HUES6 (cell line): ENCODE measurements at regions not wholly inside any gene's neighbourhood (a gene's known extent, or its start where the extent isn't known, plus 50 kb on each side); places are given as distances from the start of the nearest gene placed in this dataset.

ENCODE experiments used
- H3K27ac ChIP-seq: 2 replicates; pipeline ENCODE4 v1.7.0; 2013; ENCODE audit warnings: low read depth, mild to moderate bottlenecking, low read length, inconsistent platforms
- H3K27me3 ChIP-seq: 2 replicates; pipeline ENCODE4 v1.6.1; 2013; ENCODE audit warnings: low read length; ENCODE audit not compliant: control insufficient read depth, insufficient read depth
- H3K36me3 ChIP-seq: 2 replicates; pipeline ENCODE4 v1.6.1; 2013; ENCODE audit warnings: low read length; ENCODE audit not compliant: control insufficient read depth, insufficient read depth
- H3K4me1 ChIP-seq: 2 replicates; pipeline ENCODE4 v1.6.1; 2013; ENCODE audit warnings: low read length; ENCODE audit not compliant: control insufficient read depth, insufficient read depth
- H3K4me3 ChIP-seq: 2 replicates; pipeline ENCODE4 v1.5.1; 2013; ENCODE audit warnings: low read depth, low read length
- H3K9ac ChIP-seq: one replicate; pipeline ENCODE4 v1.6.1; 2013; ENCODE audit warnings: mild to moderate bottlenecking, low read length
- H3K9me3 ChIP-seq: 2 replicates; pipeline ENCODE4 v1.6.1; 2013; ENCODE audit warnings: low read depth, low read length; ENCODE audit not compliant: control insufficient read depth, insufficient read depth

DNA sequence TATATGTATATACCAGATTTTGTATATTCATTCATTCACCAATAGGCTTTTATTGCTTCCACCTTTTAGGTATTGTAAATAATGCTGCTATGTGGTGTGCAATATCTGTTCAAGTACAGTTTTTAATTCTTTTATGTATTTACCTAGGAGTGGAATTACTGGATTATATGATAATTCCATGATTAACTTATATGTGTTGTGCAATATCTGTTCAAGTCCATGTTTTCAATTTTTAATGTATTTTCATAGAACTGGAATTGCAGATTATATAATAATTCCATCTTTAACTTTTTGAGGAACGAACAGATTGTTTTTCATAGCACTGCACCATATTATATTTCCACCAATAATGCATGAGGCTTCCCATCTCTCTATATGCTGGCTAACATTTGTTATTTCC is 50.6 kb upstream of the L3MBTL4 start:
- Histone ChIP-seq H3K36me3 (no peaks in the 10 kb centered on the region), H3K4me3 (no peak overlapping the region), H3K4me1 (no peaks in the 10 kb centered on the region), H3K9me3 (0 out of 2 replicates have a peak, but pooled peaks cover 2% of the 10 kb centered on the region), H3K27ac (no peak overlapping the region), H3K27me3 (no peaks in the 10 kb centered on the region), H3K9ac (no peak overlapping the region)

DNA sequence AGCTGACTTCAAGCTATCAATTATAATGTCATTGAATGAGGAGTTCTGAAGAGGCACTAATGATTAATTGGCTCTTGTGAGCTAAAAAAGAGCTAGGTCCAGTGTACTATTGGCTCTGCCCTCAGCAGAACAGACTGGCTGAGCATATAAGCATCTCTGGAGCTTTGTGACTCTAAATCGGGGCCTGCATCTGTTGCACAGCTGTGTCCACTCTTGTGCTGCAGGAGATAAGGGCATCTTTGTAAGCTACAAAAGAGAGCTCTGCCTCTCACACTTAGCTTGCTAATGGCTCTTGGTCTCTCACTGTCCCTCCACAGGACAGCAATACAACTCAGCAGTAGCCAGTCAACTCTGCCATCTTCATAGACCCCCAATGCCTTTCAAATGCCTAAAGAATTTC is 61.5 kb upstream of the L3MBTL4 start:
- Histone ChIP-seq H3K9ac (no peak overlapping the region), H3K9me3 (no peaks in the 10 kb centered on the region), H3K27ac (no peak overlapping the region), H3K27me3 (no peaks in the 10 kb centered on the region), H3K36me3 (no peaks in the 10 kb centered on the region), H3K4me3 (no peak overlapping the region), H3K4me1 (no peaks in the 10 kb centered on the region)

DNA sequence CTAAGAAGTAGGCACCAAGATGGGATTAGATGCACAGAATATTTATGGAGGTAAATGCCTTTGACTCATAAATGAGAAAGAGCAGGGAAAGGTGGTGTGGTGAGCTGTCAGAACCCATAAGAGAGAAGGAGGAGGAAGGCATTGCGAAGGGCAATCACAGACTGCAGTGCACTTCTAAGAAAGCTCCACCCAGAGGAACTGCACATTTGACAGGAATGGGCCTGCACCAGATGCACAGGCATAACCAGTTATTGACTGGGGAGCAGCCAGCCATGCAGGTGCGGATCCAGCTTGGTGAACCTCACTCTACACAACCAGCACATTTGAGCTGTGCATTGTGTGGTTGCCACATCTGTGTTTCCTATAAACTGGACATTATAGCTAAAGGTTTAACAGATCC is 62.2 kb upstream of the L3MBTL4 start:
- no peaks in the 10 kb centered on the region for H3K9me3 ChIP-seq
- no peak overlapping the region for H3K27ac ChIP-seq
- no peaks in the 10 kb centered on the region for H3K27me3 ChIP-seq
- H3K4me3 ChIP-seq, result no peak overlapping the region
- no peaks in the 10 kb centered on the region for H3K36me3 ChIP-seq
- H3K9ac ChIP-seq, result no peak overlapping the region
- H3K4me1 ChIP-seq, result no peaks in the 10 kb centered on the region

DNA sequence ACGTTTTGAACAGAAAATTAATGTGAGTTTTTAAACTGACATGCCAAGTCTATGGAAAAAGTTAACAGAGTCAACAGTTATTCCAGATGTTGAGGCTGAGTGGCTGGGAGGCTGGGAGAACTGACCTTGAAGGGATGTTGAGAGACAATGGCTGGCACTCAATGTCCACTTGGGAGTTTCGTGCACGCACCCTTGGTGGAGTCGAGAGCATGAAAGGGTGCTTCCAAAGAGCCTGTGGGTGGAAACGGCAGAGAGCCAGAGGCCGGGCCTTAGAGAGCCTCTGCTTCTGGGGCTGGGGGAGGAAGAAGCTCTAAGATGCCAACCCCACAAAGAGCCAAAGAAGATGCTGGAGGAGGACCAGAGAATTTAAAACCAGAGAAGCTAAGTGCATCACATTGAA is 63.4 kb upstream of the L3MBTL4 start:
- Histone ChIP-seq H3K9ac (no peak overlapping the region), H3K36me3 (no peaks in the 10 kb centered on the region), H3K27ac (no peak overlapping the region), H3K9me3 (no peaks in the 10 kb centered on the region), H3K4me1 (peaks cover 7% of the 10 kb centered on the region; the same call in 1 of the 2 replicates), H3K27me3 (no peaks in the 10 kb centered on the region), H3K4me3 (no peak overlapping the region)

DNA sequence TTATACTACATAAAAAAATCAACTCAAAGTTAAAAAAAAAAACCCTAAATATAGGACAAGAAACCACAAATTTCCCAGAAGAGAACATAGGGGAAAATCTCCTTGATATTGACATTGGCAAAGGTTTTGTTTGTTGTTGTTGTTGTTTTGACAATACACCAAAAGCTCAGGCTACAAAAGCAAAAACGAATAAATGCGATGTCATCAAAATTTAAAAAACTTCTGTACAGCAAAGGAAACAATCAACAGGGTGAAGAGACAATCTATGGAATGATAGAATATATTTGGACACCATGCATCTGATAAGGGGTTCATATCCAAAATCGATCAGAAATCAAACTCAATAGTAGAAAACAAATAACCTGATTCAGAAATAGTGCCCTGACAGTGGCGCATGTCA is 65.0 kb upstream of the L3MBTL4 start:
- H3K27ac ChIP-seq, result no peak overlapping the region
- no peak overlapping the region for H3K9ac ChIP-seq
- no peaks in the 10 kb centered on the region for H3K9me3 ChIP-seq
- no peak overlapping the region for H3K4me3 ChIP-seq
- H3K4me1 ChIP-seq, result peaks cover 7% of the 10 kb centered on the region; the same call in 1 of the 2 replicates
- no peaks in the 10 kb centered on the region for H3K27me3 ChIP-seq
- no peaks in the 10 kb centered on the region for H3K36me3 ChIP-seq

DNA sequence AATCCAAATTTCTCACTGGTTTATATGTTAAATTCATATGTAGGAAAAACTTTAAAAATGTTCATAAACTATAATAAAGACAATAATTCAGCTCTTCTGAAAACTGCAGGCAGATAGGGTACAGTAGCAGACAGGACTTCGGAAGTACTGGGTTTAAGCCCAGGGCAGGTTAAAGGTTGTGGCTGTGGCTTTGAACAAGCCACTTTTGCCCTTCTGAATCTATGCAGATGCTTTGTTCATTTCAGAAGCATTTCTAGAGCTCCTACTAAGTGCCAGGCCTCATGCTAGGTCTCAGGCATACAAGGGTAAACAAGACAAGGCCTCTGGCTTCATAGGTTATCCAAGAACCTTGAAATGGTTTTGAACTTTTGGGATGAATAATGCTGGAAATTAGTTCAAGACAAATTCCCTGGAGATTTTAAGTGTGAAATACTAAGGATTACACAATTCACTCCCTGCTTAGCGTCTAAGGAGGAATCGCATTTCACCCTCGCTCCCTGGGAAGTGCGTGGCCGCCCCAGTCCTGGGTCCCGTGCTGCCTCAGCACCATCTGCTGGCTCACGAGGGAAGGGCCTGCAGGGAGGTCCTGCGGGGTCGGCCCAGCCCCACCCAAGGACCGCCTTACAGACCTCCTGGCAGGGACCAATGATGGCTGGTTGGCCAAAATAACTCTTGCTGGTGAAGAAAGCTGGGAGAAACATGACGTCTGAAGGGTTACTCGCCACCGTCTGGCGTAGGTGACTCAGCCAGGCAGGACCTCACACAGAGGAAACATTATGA is 67.7 kb upstream of the L3MBTL4 start:
- Histone ChIP-seq H3K4me1 (peaks cover 21% of the 10 kb centered on the region), H3K9me3 (no peaks in the 10 kb centered on the region), H3K36me3 (no peaks in the 10 kb centered on the region), H3K27me3 (no peaks in the 10 kb centered on the region), H3K4me3 (no peak overlapping the region), H3K27ac (no peak overlapping the region), H3K9ac (no peak overlapping the region)

DNA sequence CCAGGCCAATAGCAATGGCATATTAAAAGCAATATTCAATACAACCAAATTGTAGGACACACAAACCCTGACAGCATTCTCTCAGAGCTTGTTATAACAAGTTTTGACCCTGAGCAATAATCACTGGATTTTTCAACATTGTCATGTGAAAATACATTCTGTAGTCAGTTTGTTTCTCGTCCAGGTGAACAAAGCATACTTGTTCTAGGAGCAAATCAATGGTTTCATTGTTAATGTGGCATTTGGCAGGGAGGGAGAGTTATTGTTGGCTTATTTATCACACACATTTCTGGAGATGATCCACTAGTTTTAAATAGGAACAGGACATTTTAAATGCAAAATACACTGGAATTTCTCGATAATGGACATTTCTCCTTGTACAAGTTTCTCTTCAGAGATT is 69.9 kb upstream of the L3MBTL4 start:
- H3K4me3 ChIP-seq, result no peak overlapping the region
- H3K27me3 ChIP-seq, result no peaks in the 10 kb centered on the region

DNA sequence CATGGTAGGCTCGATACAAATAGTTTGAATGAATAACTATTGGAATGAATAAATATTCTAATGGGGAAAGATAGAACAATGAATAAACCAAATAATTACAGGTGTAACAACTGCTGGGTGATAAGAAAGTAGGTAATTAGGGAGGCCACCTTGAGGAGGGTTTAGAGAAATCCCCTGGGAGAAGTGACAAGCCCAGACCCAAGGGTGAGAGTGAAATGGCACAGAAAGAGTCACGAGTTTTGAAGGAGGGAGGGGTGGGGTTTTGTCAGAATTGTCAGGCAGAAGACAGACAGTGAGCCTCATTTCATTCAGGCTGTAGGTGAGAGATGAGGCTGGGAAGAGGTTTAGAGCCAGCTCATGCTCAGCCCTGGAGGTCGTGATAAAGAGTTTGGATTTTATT is 71.6 kb upstream of the L3MBTL4 start:
- H3K27me3 ChIP-seq, result no peaks in the 10 kb centered on the region
- H3K4me3 ChIP-seq, result no peak overlapping the region
- no peak overlapping the region for H3K9ac ChIP-seq
- H3K27ac ChIP-seq, result no peak overlapping the region
- H3K9me3 ChIP-seq, result no peaks in the 10 kb centered on the region
- peaks cover 34% of the 10 kb centered on the region for H3K4me1 ChIP-seq
- no peaks in the 10 kb centered on the region for H3K36me3 ChIP-seq

More for the DNA sequence above, 69.9 kb upstream of the L3MBTL4 start:
- Histone ChIP-seq H3K9ac (no peak overlapping the region), H3K9me3 (no peaks in the 10 kb centered on the region), H3K27ac (no peak overlapping the region), H3K36me3 (no peaks in the 10 kb centered on the region), H3K4me1 (peaks cover 34% of the 10 kb centered on the region)

DNA sequence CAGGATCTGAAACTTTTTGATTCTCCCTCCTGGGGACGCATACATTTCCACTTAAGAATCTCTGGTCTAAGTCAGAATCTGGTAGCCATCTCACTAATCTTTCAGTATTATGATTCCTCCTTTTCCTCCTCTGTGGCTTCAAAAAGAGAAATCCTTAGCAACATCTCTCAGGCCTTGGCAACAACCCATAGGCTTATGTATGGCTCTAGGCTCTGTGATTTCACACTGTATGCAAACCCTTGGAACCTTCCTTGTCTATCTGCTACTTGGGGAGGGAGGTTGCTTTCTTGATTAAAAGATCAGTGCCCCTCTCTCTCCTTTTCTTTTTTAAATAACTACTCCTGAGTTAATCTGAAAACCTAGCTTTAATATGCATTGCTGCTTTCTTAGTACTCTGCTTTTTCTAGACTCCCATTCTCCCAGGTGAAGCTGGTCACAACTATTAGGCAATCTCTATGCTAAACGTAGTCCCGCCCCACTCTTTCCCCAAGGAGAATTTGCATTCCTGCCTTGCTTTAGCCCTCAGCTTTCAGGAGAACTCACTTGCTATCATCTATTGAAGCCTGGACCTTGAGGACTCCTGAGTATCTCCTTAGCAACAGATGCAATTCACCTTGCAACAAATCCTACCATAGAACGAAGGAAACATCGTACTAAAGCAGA is 72.2 kb upstream of the L3MBTL4 start:
- H3K4me3 ChIP-seq, result no peak overlapping the region; the same call in 1 of the 2 replicates
- peaks cover 34% of the 10 kb centered on the region for H3K4me1 ChIP-seq
- no peak overlapping the region for H3K27ac ChIP-seq

DNA sequence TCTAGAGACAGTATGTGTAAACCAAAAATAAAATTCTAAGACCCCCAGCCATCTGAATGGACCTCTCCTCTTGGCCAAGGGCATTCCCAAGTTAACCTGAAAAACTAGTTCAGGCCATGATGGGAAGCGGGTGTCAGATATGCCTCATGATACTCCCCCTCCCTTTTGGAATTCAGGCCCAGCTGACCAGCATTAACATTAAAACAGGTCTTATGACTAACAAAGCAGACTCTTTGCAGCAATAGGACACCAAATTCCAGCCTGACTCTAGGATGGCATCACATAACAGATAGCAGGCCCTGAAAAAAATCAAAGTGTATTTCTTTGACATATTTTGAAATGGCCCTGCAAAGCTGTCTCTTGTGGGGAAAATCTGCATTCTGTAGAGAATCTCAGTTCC is 73.3 kb upstream of the L3MBTL4 start:
- H3K27me3 ChIP-seq, result no peaks in the 10 kb centered on the region
- no peak overlapping the region for H3K9ac ChIP-seq
- no peaks in the 10 kb centered on the region for H3K9me3 ChIP-seq
- peaks cover 27% of the 10 kb centered on the region for H3K4me1 ChIP-seq
- no peak overlapping the region for H3K4me3 ChIP-seq
- 0 out of 2 replicates have a peak overlapping the region, but pooled peaks have one; percentile 4 for H3K27ac ChIP-seq
- H3K36me3 ChIP-seq, result no peaks in the 10 kb centered on the region

More for the DNA sequence above, 72.2 kb upstream of the L3MBTL4 start:
- Histone ChIP-seq H3K27me3 (no peaks in the 10 kb centered on the region), H3K9ac (no peak overlapping the region), H3K36me3 (no peaks in the 10 kb centered on the region), H3K9me3 (no peaks in the 10 kb centered on the region)

DNA sequence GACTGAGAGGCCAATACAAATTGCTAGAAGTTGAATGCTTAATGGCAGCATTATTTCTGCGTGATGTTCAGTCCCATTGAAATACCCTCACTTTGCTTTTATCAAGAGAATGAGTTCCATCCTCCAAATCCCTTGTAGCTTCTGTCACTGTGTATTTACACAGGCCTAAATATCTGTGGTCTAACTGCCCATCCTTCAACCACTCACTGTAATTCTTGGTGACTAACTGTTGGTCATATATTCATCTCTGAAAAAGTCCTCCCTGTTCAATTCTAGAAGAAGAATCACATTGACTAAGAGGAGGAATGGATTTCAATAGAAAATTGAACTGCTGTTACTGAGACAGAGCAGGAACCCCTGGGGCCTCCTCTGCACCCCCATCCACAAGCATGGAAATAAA is 74.2 kb upstream of the L3MBTL4 start:
- Histone ChIP-seq H3K9me3 (no peaks in the 10 kb centered on the region), H3K4me3 (no peak overlapping the region), H3K27me3 (no peaks in the 10 kb centered on the region), H3K27ac (no peak overlapping the region), H3K4me1 (peaks cover 27% of the 10 kb centered on the region), H3K9ac (no peak overlapping the region), H3K36me3 (no peaks in the 10 kb centered on the region)
